ENCODE measurements at regions not wholly inside any gene's neighbourhood (a gene's known extent, or its start where the extent isn't known, plus 50 kb on each side); places are given as distances from the start of the nearest gene placed in this dataset.

DNA sequence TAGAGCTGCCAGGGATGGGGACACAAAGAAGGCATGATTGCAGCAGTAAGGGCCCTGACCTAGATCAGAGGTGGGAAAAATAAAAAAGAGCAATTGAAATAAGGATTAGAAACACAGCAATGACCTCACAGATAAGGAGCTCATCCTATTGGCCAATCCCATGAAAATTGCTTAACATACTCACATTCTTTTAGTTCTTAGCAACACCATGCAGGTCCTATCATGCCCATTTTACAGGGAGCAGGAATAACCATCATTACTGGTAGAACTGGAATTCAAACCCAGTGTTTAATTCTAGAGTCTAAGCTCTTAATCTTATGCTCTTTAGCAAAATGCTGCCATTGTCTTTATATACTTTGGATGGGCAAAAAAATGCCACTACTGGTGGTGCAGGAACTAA is 267.7 kb downstream of the RNF144B start:
- H4K20me1 ChIP-seq (ENCODE audit: insufficient read depth): no peaks in the 10 kb centered on the region
- POLR2A ChIA-PET: no interaction called here
- DNase-seq (ENCODE audit: low read depth, low spot score): no peak

More for the DNA sequence above, 267.7 kb downstream of the RNF144B start:
- ChIA-PET RAD21 (ENCODE audit: low non-redundant PET in 1 of 2, low total read pairs in 2 of 2, uncharacterized antibody in 2 of 2, unreplicated experiment in 2 of 2) (no interaction called here), CTCF (no interaction called here)
- TF ChIP-seq POLR2AphosphoS5 (IDR thresholded peaks at IDR 0.05; ENCODE audit: low read depth, low read length): no peak
- TF ChIP-seq, protein P1, sequence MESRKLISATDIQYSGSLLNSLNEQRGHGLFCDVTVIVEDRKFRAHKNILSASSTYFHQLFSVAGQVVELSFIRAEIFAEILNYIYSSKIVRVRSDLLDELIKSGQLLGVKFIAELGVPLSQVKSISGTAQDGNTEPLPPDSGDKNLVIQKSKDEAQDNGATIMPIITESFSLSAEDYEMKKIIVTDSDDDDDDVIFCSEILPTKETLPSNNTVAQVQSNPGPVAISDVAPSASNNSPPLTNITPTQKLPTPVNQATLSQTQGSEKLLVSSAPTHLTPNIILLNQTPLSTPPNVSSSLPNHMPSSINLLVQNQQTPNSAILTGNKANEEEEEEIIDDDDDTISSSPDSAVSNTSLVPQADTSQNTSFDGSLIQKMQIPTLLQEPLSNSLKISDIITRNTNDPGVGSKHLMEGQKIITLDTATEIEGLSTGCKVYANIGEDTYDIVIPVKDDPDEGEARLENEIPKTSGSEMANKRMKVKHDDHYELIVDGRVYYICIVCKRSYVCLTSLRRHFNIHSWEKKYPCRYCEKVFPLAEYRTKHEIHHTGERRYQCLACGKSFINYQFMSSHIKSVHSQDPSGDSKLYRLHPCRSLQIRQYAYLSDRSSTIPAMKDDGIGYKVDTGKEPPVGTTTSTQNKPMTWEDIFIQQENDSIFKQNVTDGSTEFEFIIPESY (IDR thresholded peaks at IDR 0.05; ENCODE audit: extremely low read depth, insufficient replicate concordance, low read length): no peak
- TF ChIP-seq EGR1 (IDR thresholded peaks at IDR 0.05; ENCODE audit: low read depth): no peak
- TF ChIP-seq, protein P2, sequence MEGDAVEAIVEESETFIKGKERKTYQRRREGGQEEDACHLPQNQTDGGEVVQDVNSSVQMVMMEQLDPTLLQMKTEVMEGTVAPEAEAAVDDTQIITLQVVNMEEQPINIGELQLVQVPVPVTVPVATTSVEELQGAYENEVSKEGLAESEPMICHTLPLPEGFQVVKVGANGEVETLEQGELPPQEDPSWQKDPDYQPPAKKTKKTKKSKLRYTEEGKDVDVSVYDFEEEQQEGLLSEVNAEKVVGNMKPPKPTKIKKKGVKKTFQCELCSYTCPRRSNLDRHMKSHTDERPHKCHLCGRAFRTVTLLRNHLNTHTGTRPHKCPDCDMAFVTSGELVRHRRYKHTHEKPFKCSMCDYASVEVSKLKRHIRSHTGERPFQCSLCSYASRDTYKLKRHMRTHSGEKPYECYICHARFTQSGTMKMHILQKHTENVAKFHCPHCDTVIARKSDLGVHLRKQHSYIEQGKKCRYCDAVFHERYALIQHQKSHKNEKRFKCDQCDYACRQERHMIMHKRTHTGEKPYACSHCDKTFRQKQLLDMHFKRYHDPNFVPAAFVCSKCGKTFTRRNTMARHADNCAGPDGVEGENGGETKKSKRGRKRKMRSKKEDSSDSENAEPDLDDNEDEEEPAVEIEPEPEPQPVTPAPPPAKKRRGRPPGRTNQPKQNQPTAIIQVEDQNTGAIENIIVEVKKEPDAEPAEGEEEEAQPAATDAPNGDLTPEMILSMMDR (IDR thresholded peaks at IDR 0.05 in 2 of 3, conservative IDR thresholded peaks at IDR 0.05 in 1 of 3; ENCODE audit: borderline replicate concordance in 1 of 3, insufficient read depth in 1 of 3, low read depth in 2 of 3, low read length in 2 of 3): no peak
- TF ChIP-seq, protein P3, sequence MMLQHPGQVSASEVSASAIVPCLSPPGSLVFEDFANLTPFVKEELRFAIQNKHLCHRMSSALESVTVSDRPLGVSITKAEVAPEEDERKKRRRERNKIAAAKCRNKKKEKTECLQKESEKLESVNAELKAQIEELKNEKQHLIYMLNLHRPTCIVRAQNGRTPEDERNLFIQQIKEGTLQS (IDR thresholded peaks at IDR 0.05): no peak
- no peak for TF ChIP-seq CEBPB (IDR thresholded peaks at IDR 0.05; ENCODE audit: low read depth)
- no peak for TF ChIP-seq POLR2A (IDR thresholded peaks at IDR 0.05; ENCODE audit: borderline replicate concordance, extremely low read depth, insufficient read depth, insufficient read length)
- no peak for TF ChIP-seq ELF1 (IDR thresholded peaks at IDR 0.05; ENCODE audit: borderline replicate concordance, low read depth)
- TF ChIP-seq FOSL1 (IDR thresholded peaks at IDR 0.05; ENCODE audit: low read depth): no peak
- no peak for TF ChIP-seq JUND (IDR thresholded peaks at IDR 0.05)
- H3K27me3 ChIP-seq (ENCODE audit: insufficient read depth, low read length): no peaks in the 10 kb centered on the region
- no peak overlapping the region for H3K4me2 ChIP-seq (ENCODE audit: low read length)
- intact Hi-C loops (cut with micrococcal nuclease): no loop called here
- H3K27ac ChIP-seq (ENCODE audit: low read depth, low read length): no peak overlapping the region
- no peak overlapping the region for H3K9ac ChIP-seq (ENCODE audit: low read length)
- no peak overlapping the region for H3K4me3 ChIP-seq (replicated peaks in 1 of 2; ENCODE audit: low read depth in 1 of 2, low read length in 2 of 2)
- no peak for ATAC-seq
- no peaks in the 10 kb centered on the region for H3K36me3 ChIP-seq (ENCODE audit: control insufficient read depth in 1 of 2, insufficient read depth in 2 of 2, low read length in 2 of 2)
- H3K79me2 ChIP-seq (ENCODE audit: insufficient read depth, low read length): no peaks in the 10 kb centered on the region
- no peaks in the 10 kb centered on the region for H3K9me3 ChIP-seq (ENCODE audit: control insufficient read depth in 1 of 2, insufficient read depth in 1 of 2, low read depth in 1 of 2, low read length in 2 of 2)
- no peaks in the 10 kb centered on the region for H3K4me1 ChIP-seq (ENCODE audit: control insufficient read depth in 1 of 2, insufficient read depth in 2 of 2, low read length in 2 of 2)
- BruUV-seq (replicated peaks): no TSS peak
- H2AFZ ChIP-seq (ENCODE audit: low read depth, low read length, poor library complexity, severe bottlenecking): no peak overlapping the region
- no peaks in the 10 kb centered on the region for H3K9me2 ChIP-seq (ENCODE audit: insufficient read depth)
